DMS53 treated with DMSO at 0.1 percent for 48 hours (cell line): ENCODE measurements at regions not wholly inside any gene's neighbourhood (a gene's known extent, or its start where the extent isn't known, plus 50 kb on each side); places are given as distances from the start of the nearest gene placed in this dataset.

Experiments
- DNase-seq: peaks from one replicate; lab custom pipeline; 2025; ENCODE audit not compliant: unreplicated experiment; lab: John Stamatoyannopoulos, UW

GRCh38 chr1:38128511-38128910, 81.9 kb upstream of the POU3F1 start:
- no peak for DNase-seq

GRCh38 chr1:38127428-38127827, 80.8 kb upstream of the POU3F1 start:
- DNase-seq = no peak

GRCh38 chr1:38126970-38127369, 80.4 kb upstream of the POU3F1 start:
- DNase-seq = no peak

- DNase-seq = no peak
Observed at GRCh38 chr1:38125837-38126520, 79.4 kb upstream of the POU3F1 start.

GRCh38 chr1:38125016-38125415, 78.4 kb upstream of the POU3F1 start:
- no peak for DNase-seq

GRCh38 chr1:38123356-38124135, 77.0 kb upstream of the POU3F1 start:
- DNase-seq = no peak

- no peak for DNase-seq
Observed at GRCh38 chr1:38121231-38121680, 74.7 kb upstream of the POU3F1 start.

DNA sequence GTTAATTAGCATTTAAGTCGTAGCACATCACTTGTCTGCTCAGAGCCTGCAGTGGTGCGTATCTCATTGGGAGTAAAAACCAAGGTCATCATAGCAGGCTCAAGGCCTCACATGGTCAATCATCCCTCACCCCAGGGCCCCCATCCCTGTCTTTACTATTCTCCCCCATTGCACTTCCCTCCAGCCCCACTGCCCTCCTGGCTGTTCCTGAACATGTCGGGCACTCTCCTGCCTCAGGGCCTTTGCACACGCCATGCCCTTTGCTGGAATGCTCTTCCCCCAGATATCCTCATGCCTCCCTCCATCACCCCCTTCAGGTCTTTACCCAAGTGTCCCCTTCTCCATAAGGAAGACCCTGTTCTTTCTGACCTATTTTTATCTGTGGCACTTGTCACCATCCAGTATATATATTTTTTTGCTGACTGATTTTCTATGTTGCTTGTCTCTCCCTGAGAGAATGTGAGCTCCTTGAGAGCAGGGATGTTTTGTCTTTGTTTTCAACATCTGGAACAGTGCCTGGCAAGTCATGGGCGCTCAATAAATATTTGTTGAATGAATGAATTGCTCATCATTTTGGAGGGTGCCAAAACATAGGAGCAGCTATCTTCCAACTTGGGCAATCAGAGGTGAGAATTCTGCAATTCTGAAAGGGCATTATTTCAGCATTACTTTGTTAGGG, 74.1 kb upstream of the POU3F1 start:
- DNase-seq = no peak

DNA sequence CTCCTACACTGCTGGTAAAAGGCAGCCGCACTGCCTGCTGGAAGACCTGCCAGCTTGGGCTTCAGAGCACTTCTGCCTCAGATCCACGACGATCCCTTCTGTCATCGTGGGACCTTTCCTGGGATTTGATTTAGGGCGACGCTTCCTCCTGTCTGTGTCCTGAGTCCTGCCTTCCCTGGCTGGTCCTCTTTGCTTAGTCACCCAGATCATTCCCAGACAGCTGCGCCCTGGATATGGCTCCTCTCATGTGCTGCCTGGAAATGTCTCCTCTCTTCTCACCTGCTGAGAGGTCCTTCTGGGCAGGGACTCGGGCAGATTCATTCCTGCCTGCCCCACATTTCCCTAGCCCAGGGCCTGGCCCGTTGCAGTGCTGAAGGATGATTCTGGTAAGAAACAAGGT, 72.4 kb upstream of the POU3F1 start:
- DNase-seq = no peak

GRCh38 chr1:38117444-38117887, 70.9 kb upstream of the POU3F1 start:
- no peak for DNase-seq

DNA sequence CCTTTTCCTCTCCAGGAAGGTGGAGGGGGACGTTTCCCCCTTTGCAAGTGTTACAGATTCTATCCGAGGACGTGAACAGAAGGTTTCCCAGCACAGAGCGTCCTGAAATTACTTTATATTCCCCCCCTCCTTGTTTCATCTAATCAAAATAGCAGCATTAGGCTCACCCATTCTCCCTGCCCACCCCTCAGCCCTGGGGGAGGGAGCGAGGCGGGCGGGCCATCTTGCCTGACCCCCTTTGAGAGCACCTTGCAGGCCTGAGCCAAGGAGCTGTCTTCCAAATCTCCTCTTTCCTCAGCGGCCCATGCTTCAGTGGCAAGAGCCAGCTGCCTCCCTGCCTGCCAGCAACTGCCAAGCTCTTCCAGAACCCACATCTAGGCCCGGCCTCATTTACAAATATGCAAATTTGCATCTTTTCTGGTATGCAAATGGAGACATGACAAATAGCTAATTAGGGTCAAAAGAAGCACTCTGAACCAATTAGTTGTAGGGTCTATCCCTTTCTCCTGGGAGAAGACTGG, 69.1 kb upstream of the POU3F1 start:
- DNase-seq = no peak

DNA sequence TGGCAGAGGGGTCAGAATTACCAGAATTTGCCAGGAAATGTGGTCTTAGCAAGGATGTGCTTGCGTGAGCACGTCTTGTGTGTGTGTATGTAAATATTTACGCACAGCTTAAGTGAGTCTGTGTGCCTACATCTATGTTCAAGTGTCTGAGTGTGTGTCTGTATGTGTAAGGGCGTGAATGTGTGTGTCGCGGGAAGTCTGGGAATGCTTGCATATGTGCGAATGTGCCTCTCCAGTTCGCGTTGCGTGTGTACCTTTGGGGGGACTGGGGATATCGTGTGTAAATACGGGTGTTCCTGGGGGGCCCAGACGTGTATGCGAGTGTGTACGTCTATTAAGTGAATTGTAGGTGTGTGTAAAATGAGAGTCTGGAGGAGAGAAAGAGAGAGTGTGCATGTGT, 68.6 kb upstream of the POU3F1 start:
- DNase-seq = no peak

GRCh38 chr1:38114241-38115026, 67.8 kb upstream of the POU3F1 start:
- DNase-seq = no peak

DNA sequence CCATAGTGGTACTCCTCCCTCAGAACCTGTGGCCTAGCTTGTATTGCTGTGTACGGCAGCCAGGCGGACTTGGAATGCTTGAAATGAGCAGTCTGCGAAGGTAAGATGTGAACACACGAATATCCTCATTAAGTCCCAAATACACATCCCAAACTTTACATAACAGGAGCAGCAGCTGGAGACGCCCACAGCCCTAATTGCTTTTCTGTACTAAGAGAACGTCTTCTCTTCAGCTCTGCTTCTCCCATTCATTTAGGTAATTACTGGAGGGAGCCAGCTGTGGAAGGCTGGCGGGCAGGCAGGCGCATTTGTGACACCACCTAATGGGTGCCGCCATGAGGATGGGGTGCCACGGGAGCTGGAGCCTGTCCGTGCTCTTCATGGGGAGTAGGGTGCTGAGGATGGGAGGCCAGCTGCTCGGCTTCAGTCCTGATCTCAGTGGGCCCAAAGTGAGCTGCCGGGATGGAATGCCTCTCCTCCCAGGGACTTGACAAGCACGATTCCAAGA, 66.6 kb upstream of the POU3F1 start:
- DNase-seq = no peak

DNA sequence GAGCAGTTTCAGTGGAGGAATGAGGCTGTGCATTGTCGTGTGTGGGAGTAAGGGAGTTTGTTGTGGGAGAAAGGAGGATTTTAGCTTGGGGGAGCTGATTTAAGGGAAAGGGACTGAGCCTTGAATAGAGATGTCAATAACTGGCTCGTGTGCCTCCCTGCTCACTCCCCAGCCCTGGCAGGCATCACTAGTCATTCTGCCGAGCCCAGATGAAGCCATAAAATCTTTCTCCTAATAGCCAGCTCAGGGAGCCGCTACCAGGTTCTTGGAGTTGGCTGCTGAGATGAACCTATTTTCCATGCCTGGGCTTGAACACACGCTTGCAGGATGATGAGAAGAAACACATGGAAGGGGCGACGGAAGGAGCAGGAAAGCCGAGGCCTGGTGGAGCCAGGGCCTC, 65.0 kb upstream of the POU3F1 start:
- DNase-seq = no peak

- no peak for DNase-seq
Observed at GRCh38 chr1:38105267-38105666, 58.7 kb upstream of the POU3F1 start.

DNA sequence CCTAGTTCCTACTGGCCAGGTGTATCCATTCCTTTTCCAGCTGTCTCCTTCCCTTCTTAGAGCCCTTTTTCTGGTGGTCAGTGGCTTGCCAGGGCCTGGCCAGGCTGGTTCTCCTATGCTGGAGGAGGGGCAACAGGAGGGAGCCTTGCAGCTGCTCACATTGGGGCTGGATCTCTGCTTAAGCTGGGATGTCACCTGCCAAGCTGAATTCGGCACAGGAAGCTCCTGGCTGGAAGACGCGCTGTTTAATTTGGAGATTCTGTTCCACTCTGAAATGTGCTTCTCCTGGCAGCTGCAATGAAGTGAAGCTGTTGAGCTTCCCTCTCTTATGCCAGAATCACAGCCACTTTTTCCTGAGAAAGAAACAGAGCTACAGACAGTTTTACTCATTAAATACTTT, 56.0 kb upstream of the POU3F1 start:
- DNase-seq = no peak

- DNase-seq = no peak
Observed at GRCh38 chr1:38101037-38101785, 54.6 kb upstream of the POU3F1 start.

- no peak for DNase-seq
Observed at GRCh38 chr1:38098101-38098847, 51.7 kb upstream of the POU3F1 start.
